Neuronal stem cell (in vitro differentiated cells): ENCODE measurements at regions not wholly inside any gene's neighbourhood (a gene's known extent, or its start where the extent isn't known, plus 50 kb on each side); places are given as distances from the start of the nearest gene placed in this dataset.

Source experiments
- DNase-seq: peaks from one replicate; pipeline ENCODE4 v3.0.0-alpha.2; 2013; ENCODE audit warnings: low spot score
- H2AFZ ChIP-seq: one replicate; pipeline ENCODE4 v1.6.1; 2013; ENCODE audit warnings: mild to moderate bottlenecking, low read length, inconsistent platforms
- H2AK5ac ChIP-seq: 2 replicates; pipeline ENCODE4 v1.6.1; 2013; ENCODE audit warnings: low read depth, mild to moderate bottlenecking, inconsistent platforms, low read length, moderate library complexity, mixed read lengths
- H2BK120ac ChIP-seq: 2 replicates; pipeline ENCODE4 v1.6.1; 2013; ENCODE audit warnings: low read depth, mild to moderate bottlenecking, inconsistent platforms, low read length, moderate library complexity, mixed read lengths
- H2BK12ac ChIP-seq: one replicate; pipeline ENCODE4 v1.6.1; 2013; ENCODE audit warnings: low read length, inconsistent platforms
- H2BK15ac ChIP-seq: 2 replicates; pipeline ENCODE4 v1.6.1; 2013; ENCODE audit warnings: mild to moderate bottlenecking, low read length, inconsistent platforms, mixed read lengths
- H2BK5ac ChIP-seq: one replicate; pipeline ENCODE4 v1.6.1; 2013; ENCODE audit warnings: inconsistent platforms, mild to moderate bottlenecking, low read length, moderate library complexity
- H3K14ac ChIP-seq: one replicate; pipeline ENCODE4 v1.6.1; 2013; ENCODE audit warnings: low read length, inconsistent platforms
- H3K18ac ChIP-seq: 2 replicates; pipeline ENCODE4 v1.6.1; 2013; ENCODE audit warnings: low read length, inconsistent platforms
- H3K23ac ChIP-seq: 2 replicates; pipeline ENCODE4 v1.6.1; 2013; ENCODE audit warnings: low read depth, mild to moderate bottlenecking, mixed read lengths, low read length, inconsistent platforms; ENCODE audit not compliant: poor library complexity
- H3K27ac ChIP-seq: replicated peaks from 3 replicates; pipeline ENCODE4 v1.5.1; 2013; ENCODE audit warnings: low read length, inconsistent platforms
- H3K27me3 ChIP-seq, 3 experiments: 2 replicates each; pipeline ENCODE4 v1.6.1; 2013; ENCODE audit warnings: low read length in 3 of 3, mild to moderate bottlenecking in 2 of 3, inconsistent platforms in 1 of 3, low read depth in 1 of 3, mixed read lengths in 1 of 3, moderate library complexity in 1 of 3; ENCODE audit not compliant: control insufficient read depth in 3 of 3, insufficient read depth in 3 of 3
- H3K36me3 ChIP-seq, 2 donors: replicated peaks in 1 of 2; 2 replicates each; pipeline ENCODE4 v1.6.1; 2013; ENCODE audit warnings: low read length in 2 of 2; ENCODE audit not compliant: control insufficient read depth in 2 of 2, insufficient read depth in 2 of 2
- H3K4ac ChIP-seq: 2 replicates; pipeline ENCODE4 v1.6.1; 2013; ENCODE audit warnings: inconsistent platforms, mild to moderate bottlenecking, low read length, moderate library complexity
- H3K4me1 ChIP-seq, 2 donors: 1 replicate in 1 of 2; 2 replicates in 1 of 2; pipeline ENCODE4 v1.6.1; 2013; ENCODE audit warnings: low read length in 2 of 2, low read depth in 1 of 2; ENCODE audit not compliant: control insufficient read depth in 2 of 2, insufficient read depth in 1 of 2
- H3K4me2 ChIP-seq: one replicate; pipeline ENCODE4 v1.6.1; 2013; ENCODE audit warnings: mild to moderate bottlenecking, low read length, inconsistent platforms; ENCODE audit not compliant: insufficient read depth, poor library complexity, severe bottlenecking
- H3K4me3 ChIP-seq, 2 donors: 2 replicates each; pipeline ENCODE4 v1.5.1; 2013; ENCODE audit warnings: low read length in 2 of 2, mild to moderate bottlenecking in 2 of 2, inconsistent platforms in 1 of 2, moderate library complexity in 1 of 2
- H3K79me1 ChIP-seq: one replicate; pipeline ENCODE4 v1.6.1; 2013; ENCODE audit warnings: low read depth, mild to moderate bottlenecking, inconsistent platforms, low read length, moderate library complexity
- H3K9ac ChIP-seq: one replicate; pipeline ENCODE4 v1.6.1; 2013; ENCODE audit warnings: mild to moderate bottlenecking, low read depth, low read length, inconsistent platforms; ENCODE audit not compliant: poor library complexity
- H3K9me3 ChIP-seq, 2 donors: replicated peaks in 1 of 2; 2 replicates each; pipeline versions ENCODE3 to v1.6.1; 2013; ENCODE audit warnings: low read length in 2 of 2, mild to moderate bottlenecking in 2 of 2, inconsistent platforms in 1 of 2, low read depth in 1 of 2, mixed read lengths in 1 of 2, moderate library complexity in 1 of 2; ENCODE audit not compliant: control insufficient read depth in 2 of 2, insufficient read depth in 1 of 2
- H4K8ac ChIP-seq: one replicate; pipeline ENCODE4 v1.6.1; 2013; ENCODE audit warnings: low read depth, mild to moderate bottlenecking, inconsistent platforms, low read length, moderate library complexity
- H4K91ac ChIP-seq: one replicate; pipeline ENCODE4 v1.6.1; 2013; ENCODE audit warnings: low read length, low read depth, mild to moderate bottlenecking, inconsistent platforms; ENCODE audit not compliant: poor library complexity
- WGBS, 2 donors: extraction: QIAGEN DNeasy Blood & Tissue Kit; methylation state at CpG; one replicate each; pipeline ENCODE4 v1.1.7; 2013; ENCODE audit warnings: missing lambda C conversion rate in 2 of 2, mixed read lengths in 1 of 2; ENCODE audit not compliant: insufficient read length in 2 of 2, insufficient replicate concordance in 1 of 2; ENCODE audit errors: extremely low coverage in 2 of 2; 5-methylcytosine and 5-hydroxymethylcytosine counted together

GRCh38 chr6:122214605-122215318 is 184.7 kb upstream of the HSF2 start:
- Histone ChIP-seq H3K79me1 (no peaks in the 10 kb centered on the region), H4K8ac (no peak overlapping the region), H3K4me1 (no peaks in the 10 kb centered on the region), H2BK120ac (no peak overlapping the region), H3K4ac (no peak overlapping the region), H3K27me3 (no peaks in the 10 kb centered on the region), H4K91ac (no peak overlapping the region), H3K27ac (no peak overlapping the region), H3K36me3 (no peaks in the 10 kb centered on the region), H3K9ac (no peak overlapping the region), H3K4me2 (no peak overlapping the region), H2BK15ac (no peak overlapping the region), H2BK12ac (no peak overlapping the region), H3K9me3 (no peaks in the 10 kb centered on the region), H3K14ac (no peak overlapping the region), H3K18ac (no peak overlapping the region), H2BK5ac (no peak overlapping the region), H3K4me3 (no peak overlapping the region), H2AK5ac (no peak overlapping the region), H3K23ac (no peak overlapping the region), H2AFZ (peak overlapping the region; percentile 35)
- DNase-seq = no peak
- no CpG with 5 or more reads among the region's 3 CpGs for WGBS, 2 donors

- no CpG with 5 or more reads among the region's 2 CpGs for WGBS, 2 donors
- H3K27ac ChIP-seq = no peak overlapping the region
- H3K18ac ChIP-seq = no peak overlapping the region
These were observed 179.2 kb upstream of the HSF2 start for GRCh38 chr6:122220254-122220653.

GRCh38 chr6:122222761-122223160 is 176.7 kb upstream of the HSF2 start:
- no peak for DNase-seq
- Histone ChIP-seq H3K79me1 (no peaks in the 10 kb centered on the region), H3K4me3 (no peak overlapping the region), H2AK5ac (no peak overlapping the region), H3K4ac (no peak overlapping the region), H2BK5ac (no peak overlapping the region), H2AFZ (no peak overlapping the region), H2BK12ac (no peak overlapping the region), H4K8ac (no peak overlapping the region), H4K91ac (no peak overlapping the region), H3K4me1 (no peaks in the 10 kb centered on the region), H2BK120ac (no peak overlapping the region), H3K36me3 (no peaks in the 10 kb centered on the region), H3K9ac (no peak overlapping the region), H3K27me3 (no peaks in the 10 kb centered on the region), H3K14ac (no peak overlapping the region), H3K18ac (no peak overlapping the region), H2BK15ac (no peak overlapping the region), H3K4me2 (no peak overlapping the region), H3K23ac (no peak overlapping the region), H3K27ac (no peak overlapping the region), H3K9me3 (no peaks in the 10 kb centered on the region)
- WGBS, 2 donors = 100% methylated on average over 2 of the region's 3 CpGs; no CpG with 5 or more reads in 1 of the 2 donors

More at GRCh38 chr6:122220254-122220653, 179.2 kb upstream of the HSF2 start:
- no peak overlapping the region for H2AFZ ChIP-seq
- no peak overlapping the region for H3K9ac ChIP-seq
- DNase-seq = no peak
- H2BK12ac ChIP-seq = no peak overlapping the region
- H3K14ac ChIP-seq = no peak overlapping the region
- H3K4me3 ChIP-seq = no peak overlapping the region
- H3K9me3 ChIP-seq = no peaks in the 10 kb centered on the region
- no peak overlapping the region for H2BK120ac ChIP-seq
- H2AK5ac ChIP-seq = no peak overlapping the region
- H3K4me1 ChIP-seq = no peaks in the 10 kb centered on the region
- no peaks in the 10 kb centered on the region for H3K27me3 ChIP-seq
- no peak overlapping the region for H3K4me2 ChIP-seq
- no peaks in the 10 kb centered on the region for H3K36me3 ChIP-seq
- no peak overlapping the region for H4K8ac ChIP-seq
- H3K23ac ChIP-seq = no peak overlapping the region
- no peak overlapping the region for H2BK5ac ChIP-seq
- no peak overlapping the region for H4K91ac ChIP-seq
- no peaks in the 10 kb centered on the region for H3K79me1 ChIP-seq
- H3K4ac ChIP-seq = no peak overlapping the region
- no peak overlapping the region for H2BK15ac ChIP-seq

GRCh38 chr6:122223251-122223650 is 176.2 kb upstream of the HSF2 start:
- H3K27me3 ChIP-seq = no peaks in the 10 kb centered on the region
- H2BK12ac ChIP-seq = no peak overlapping the region
- H3K27ac ChIP-seq = no peak overlapping the region
- no peak overlapping the region for H2BK120ac ChIP-seq
- H3K9me3 ChIP-seq = no peaks in the 10 kb centered on the region
- no peaks in the 10 kb centered on the region for H3K36me3 ChIP-seq
- no peak overlapping the region for H4K91ac ChIP-seq
- H2AK5ac ChIP-seq = no peak overlapping the region
- no peak overlapping the region for H3K4me2 ChIP-seq
- H2AFZ ChIP-seq = no peak overlapping the region
- H3K14ac ChIP-seq = no peak overlapping the region
- no peaks in the 10 kb centered on the region for H3K79me1 ChIP-seq
- no peak overlapping the region for H4K8ac ChIP-seq
- no peak overlapping the region for H3K18ac ChIP-seq
- no peak overlapping the region for H3K23ac ChIP-seq
- no peak for DNase-seq
- H3K4me1 ChIP-seq = no peaks in the 10 kb centered on the region
- WGBS, 2 donors = no CpG with 5 or more reads among the region's 1 CpG
- H2BK15ac ChIP-seq = no peak overlapping the region
- H3K9ac ChIP-seq = no peak overlapping the region
- H2BK5ac ChIP-seq = no peak overlapping the region
- no peak overlapping the region for H3K4me3 ChIP-seq
- H3K4ac ChIP-seq = no peak overlapping the region
